HG02759 (cell line): ENCODE measurements at regions not wholly inside any gene's neighbourhood (a gene's known extent, or its start where the extent isn't known, plus 50 kb on each side); places are given as distances from the start of the nearest gene placed in this dataset.

Source experiments
- ATAC-seq: cut with Tn5 transposase; IDR thresholded peaks from one replicate; pipeline ENCODE4 v1.9.1; 2021; ENCODE audit warnings: mild to moderate bottlenecking, moderate library complexity; ENCODE audit not compliant: unreplicated experiment

GRCh38 chr1:5812295-5812694 is 179.9 kb downstream of the NPHP4 start:
- no peak for ATAC-seq

GRCh38 chr1:5811419-5811818 is 180.8 kb downstream of the NPHP4 start:
- no peak for ATAC-seq

- no peak for ATAC-seq
Observed at GRCh38 chr1:5810553-5811270, 181.5 kb downstream of the NPHP4 start.

GRCh38 chr1:5810131-5810530 is 182.1 kb downstream of the NPHP4 start:
- ATAC-seq, result no peak

- ATAC-seq, result no peak
Observed at GRCh38 chr1:5809207-5809788, 182.9 kb downstream of the NPHP4 start.

- no peak for ATAC-seq
Observed at GRCh38 chr1:5803851-5804250, 188.4 kb downstream of the NPHP4 start.

- no peak for ATAC-seq
Observed at GRCh38 chr1:5802606-5803005, 189.6 kb downstream of the NPHP4 start.

GRCh38 chr1:5798904-5799303 is 193.3 kb downstream of the NPHP4 start:
- no peak for ATAC-seq

- ATAC-seq, result no peak
Observed at GRCh38 chr1:5798151-5798730, 194.0 kb downstream of the NPHP4 start.

- ATAC-seq, result no peak
Observed at GRCh38 chr1:5796028-5796427, 196.2 kb downstream of the NPHP4 start.

GRCh38 chr1:5794279-5794678 is 197.9 kb downstream of the NPHP4 start:
- no peak for ATAC-seq

- ATAC-seq, result no peak
Observed at GRCh38 chr1:5793516-5793915, 198.7 kb downstream of the NPHP4 start.

GRCh38 chr1:5781079-5781478 is 211.1 kb downstream of the NPHP4 start:
- no peak for ATAC-seq

GRCh38 chr1:5780324-5780716 is 211.9 kb downstream of the NPHP4 start:
- ATAC-seq, result no peak

- ATAC-seq, result no peak
Observed at GRCh38 chr1:5779608-5780323, 212.5 kb downstream of the NPHP4 start.

GRCh38 chr1:5776035-5776550 is 216.1 kb downstream of the NPHP4 start:
- no peak for ATAC-seq

- no peak for ATAC-seq
Observed at GRCh38 chr1:5774019-5774418, 218.2 kb downstream of the NPHP4 start.

- no peak for ATAC-seq
Observed at GRCh38 chr1:5771788-5772187, 220.4 kb downstream of the NPHP4 start.

GRCh38 chr1:5770981-5771765 is 221.1 kb downstream of the NPHP4 start:
- ATAC-seq, result no peak

GRCh38 chr1:5769760-5770159 is 222.5 kb downstream of the NPHP4 start:
- no peak for ATAC-seq

GRCh38 chr1:5769146-5769545 is 223.1 kb downstream of the NPHP4 start:
- no peak for ATAC-seq
